ENCODE measurements at regions not wholly inside any gene's neighbourhood (a gene's known extent, or its start where the extent isn't known, plus 50 kb on each side); places are given as distances from the start of the nearest gene placed in this dataset.

- H3K4me1 ChIP-seq (ENCODE audit: insufficient read depth, low read length) = no peaks in the 10 kb centered on the region
- H3K9me3 ChIP-seq (ENCODE audit: low read depth, low read length) = no peaks in the 10 kb centered on the region
- H3K4me2 ChIP-seq (ENCODE audit: insufficient read depth, low read length) = no peak overlapping the region
- H3K4me3 ChIP-seq (ENCODE audit: insufficient read depth, low read length) = no peak overlapping the region
- no peaks in the 10 kb centered on the region for H3K27me3 ChIP-seq (ENCODE audit: insufficient read depth, low read length)
- H3K36me3 ChIP-seq (ENCODE audit: insufficient read depth, low read length) = no peaks in the 10 kb centered on the region
- H4K20me1 ChIP-seq (ENCODE audit: insufficient read depth, low read length) = no peaks in the 10 kb centered on the region
- no peak for DNase-seq (ENCODE audit: insufficient read length, low spot score, missing footprints)
- no peak overlapping the region for H2AFZ ChIP-seq (ENCODE audit: low read length)
- no peaks in the 10 kb centered on the region for H3K79me2 ChIP-seq (ENCODE audit: insufficient read depth, low read length)
- TF ChIP-seq, protein P1, sequence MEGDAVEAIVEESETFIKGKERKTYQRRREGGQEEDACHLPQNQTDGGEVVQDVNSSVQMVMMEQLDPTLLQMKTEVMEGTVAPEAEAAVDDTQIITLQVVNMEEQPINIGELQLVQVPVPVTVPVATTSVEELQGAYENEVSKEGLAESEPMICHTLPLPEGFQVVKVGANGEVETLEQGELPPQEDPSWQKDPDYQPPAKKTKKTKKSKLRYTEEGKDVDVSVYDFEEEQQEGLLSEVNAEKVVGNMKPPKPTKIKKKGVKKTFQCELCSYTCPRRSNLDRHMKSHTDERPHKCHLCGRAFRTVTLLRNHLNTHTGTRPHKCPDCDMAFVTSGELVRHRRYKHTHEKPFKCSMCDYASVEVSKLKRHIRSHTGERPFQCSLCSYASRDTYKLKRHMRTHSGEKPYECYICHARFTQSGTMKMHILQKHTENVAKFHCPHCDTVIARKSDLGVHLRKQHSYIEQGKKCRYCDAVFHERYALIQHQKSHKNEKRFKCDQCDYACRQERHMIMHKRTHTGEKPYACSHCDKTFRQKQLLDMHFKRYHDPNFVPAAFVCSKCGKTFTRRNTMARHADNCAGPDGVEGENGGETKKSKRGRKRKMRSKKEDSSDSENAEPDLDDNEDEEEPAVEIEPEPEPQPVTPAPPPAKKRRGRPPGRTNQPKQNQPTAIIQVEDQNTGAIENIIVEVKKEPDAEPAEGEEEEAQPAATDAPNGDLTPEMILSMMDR (IDR thresholded peaks at IDR 0.05; ENCODE audit: extremely low read depth, low read depth, low read length) = no peak
- H3K27ac ChIP-seq (ENCODE audit: low read depth, low read length) = no peak overlapping the region
These were observed 121.3 kb upstream of the IGF1 start for GRCh38 chr12:102601621-102602020.

DNA sequence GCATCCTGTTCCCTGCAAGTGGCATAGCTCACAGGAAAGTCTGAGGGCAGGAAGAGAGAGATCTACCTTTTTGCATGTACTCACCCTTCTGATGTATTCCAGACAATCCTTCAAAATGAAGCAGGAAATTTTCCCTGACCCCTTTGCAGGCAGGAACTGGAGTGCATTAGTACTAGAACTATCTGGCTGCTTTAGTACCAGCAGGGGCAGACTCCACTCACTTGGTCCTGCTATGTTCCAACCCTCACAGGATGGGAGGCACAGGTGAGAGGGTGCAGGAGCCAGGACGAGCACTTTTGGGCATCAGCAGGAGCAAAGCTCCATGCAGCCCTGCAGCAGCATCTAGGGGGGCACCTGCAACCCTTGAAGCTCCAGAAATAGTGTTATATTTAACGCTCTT lies 116.3 kb upstream of the IGF1 start:
- Histone ChIP-seq H3K27ac (ENCODE audit: low read depth, low read length) (no peak overlapping the region), H3K36me3 (ENCODE audit: insufficient read depth, low read length) (no peaks in the 10 kb centered on the region), H2AFZ (ENCODE audit: low read length) (no peak overlapping the region), H3K4me3 (ENCODE audit: insufficient read depth, low read length) (no peak overlapping the region), H3K27me3 (ENCODE audit: insufficient read depth, low read length) (no peaks in the 10 kb centered on the region), H3K4me2 (ENCODE audit: insufficient read depth, low read length) (no peak overlapping the region), H3K9me3 (ENCODE audit: low read depth, low read length) (no peaks in the 10 kb centered on the region), H4K20me1 (ENCODE audit: insufficient read depth, low read length) (no peaks in the 10 kb centered on the region), H3K79me2 (ENCODE audit: insufficient read depth, low read length) (no peaks in the 10 kb centered on the region), H3K4me1 (ENCODE audit: insufficient read depth, low read length) (no peaks in the 10 kb centered on the region)
- no peak for DNase-seq (ENCODE audit: insufficient read length, low spot score, missing footprints)
- TF ChIP-seq, protein P1 (IDR thresholded peaks at IDR 0.05; ENCODE audit: extremely low read depth, low read depth, low read length) = no peak

DNA sequence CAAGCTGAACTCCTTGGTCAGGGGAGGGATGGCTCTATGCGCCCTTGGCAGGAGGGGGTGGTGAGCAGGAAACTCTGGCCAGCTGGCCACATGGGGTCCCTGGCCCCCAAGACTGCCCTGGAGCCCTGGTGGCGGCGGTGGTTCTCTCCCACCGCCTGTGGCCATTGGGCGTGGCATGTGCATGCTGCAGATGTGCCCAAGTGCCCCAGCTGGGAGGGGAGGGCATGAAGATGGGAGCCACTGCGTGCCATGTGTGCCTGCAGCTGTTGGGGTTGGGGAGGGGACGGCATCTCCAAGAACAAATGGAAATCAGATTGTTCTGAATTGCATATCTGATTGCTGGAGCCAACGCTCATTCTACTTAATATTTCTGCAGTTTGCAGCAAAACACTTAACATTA lies 115.7 kb upstream of the IGF1 start:
- Histone ChIP-seq H3K9me3 (ENCODE audit: low read depth, low read length) (no peaks in the 10 kb centered on the region), H2AFZ (ENCODE audit: low read length) (no peak overlapping the region), H4K20me1 (ENCODE audit: insufficient read depth, low read length) (no peaks in the 10 kb centered on the region), H3K4me1 (ENCODE audit: insufficient read depth, low read length) (no peaks in the 10 kb centered on the region), H3K27ac (ENCODE audit: low read depth, low read length) (no peak overlapping the region), H3K4me2 (ENCODE audit: insufficient read depth, low read length) (no peak overlapping the region), H3K36me3 (ENCODE audit: insufficient read depth, low read length) (no peaks in the 10 kb centered on the region), H3K79me2 (ENCODE audit: insufficient read depth, low read length) (no peaks in the 10 kb centered on the region), H3K4me3 (ENCODE audit: insufficient read depth, low read length) (no peak overlapping the region), H3K27me3 (ENCODE audit: insufficient read depth, low read length) (no peaks in the 10 kb centered on the region)
- TF ChIP-seq, protein P1 (IDR thresholded peaks at IDR 0.05; ENCODE audit: extremely low read depth, low read depth, low read length) = no peak
- no peak for DNase-seq (ENCODE audit: insufficient read length, low spot score, missing footprints)

GRCh38 chr12:102595315-102595714 lies 115.0 kb upstream of the IGF1 start:
- Histone ChIP-seq H3K27ac (ENCODE audit: low read depth, low read length) (no peak overlapping the region), H3K4me2 (ENCODE audit: insufficient read depth, low read length) (no peak overlapping the region), H3K36me3 (ENCODE audit: insufficient read depth, low read length) (no peaks in the 10 kb centered on the region), H3K27me3 (ENCODE audit: insufficient read depth, low read length) (no peaks in the 10 kb centered on the region), H3K9me3 (ENCODE audit: low read depth, low read length) (no peaks in the 10 kb centered on the region), H3K79me2 (ENCODE audit: insufficient read depth, low read length) (no peaks in the 10 kb centered on the region), H2AFZ (ENCODE audit: low read length) (no peak overlapping the region), H3K4me3 (ENCODE audit: insufficient read depth, low read length) (no peak overlapping the region), H3K4me1 (ENCODE audit: insufficient read depth, low read length) (no peaks in the 10 kb centered on the region), H4K20me1 (ENCODE audit: insufficient read depth, low read length) (no peaks in the 10 kb centered on the region)
- TF ChIP-seq, protein P1 (IDR thresholded peaks at IDR 0.05; ENCODE audit: extremely low read depth, low read depth, low read length) = no peak
- DNase-seq (ENCODE audit: insufficient read length, low spot score, missing footprints) = no peak
